ENCODE measurements at regions not wholly inside any gene's neighbourhood (a gene's known extent, or its start where the extent isn't known, plus 50 kb on each side); places are given as distances from the start of the nearest gene placed in this dataset.

- no peak for DNase-seq (ENCODE audit: low spot score)
- H3K4me3 Mint-ChIP-seq (ENCODE audit: unreplicated experiment) = no peak overlapping the region
- peaks cover 3% of the 10 kb centered on the region for H3K27me3 Mint-ChIP-seq (ENCODE audit: unreplicated experiment)
- H3K4me1 Mint-ChIP-seq (ENCODE audit: unreplicated experiment) = peaks cover 12% of the 10 kb centered on the region
- no peaks in the 10 kb centered on the region for H3K36me3 Mint-ChIP-seq (ENCODE audit: low read depth, unreplicated experiment)
- no peaks in the 10 kb centered on the region for H3K9me3 Mint-ChIP-seq (ENCODE audit: unreplicated experiment)
- no peak for TF ChIP-seq CTCF (IDR thresholded peaks at IDR 0.05; ENCODE audit: unreplicated experiment)
- no peak overlapping the region for H3K27ac Mint-ChIP-seq (ENCODE audit: unreplicated experiment)
Observed at GRCh38 chr6:40321616-40322015, 265.5 kb downstream of the LRFN2 start.

- no peaks in the 10 kb centered on the region for H3K9me3 Mint-ChIP-seq (ENCODE audit: unreplicated experiment)
- H3K27me3 Mint-ChIP-seq (ENCODE audit: unreplicated experiment) = peaks cover 3% of the 10 kb centered on the region
Observed at GRCh38 chr6:40320947-40321346, 266.2 kb downstream of the LRFN2 start.

GRCh38 chr6:40320441-40320840 is 266.7 kb downstream of the LRFN2 start:
- Mint-ChIP-seq H3K4me1 (ENCODE audit: unreplicated experiment) (peaks cover 12% of the 10 kb centered on the region), H3K4me3 (ENCODE audit: unreplicated experiment) (no peak overlapping the region), H3K27me3 (ENCODE audit: unreplicated experiment) (peaks cover 3% of the 10 kb centered on the region), H3K9me3 (ENCODE audit: unreplicated experiment) (no peaks in the 10 kb centered on the region), H3K27ac (ENCODE audit: unreplicated experiment) (no peak overlapping the region), H3K36me3 (ENCODE audit: low read depth, unreplicated experiment) (no peaks in the 10 kb centered on the region)
- DNase-seq (ENCODE audit: low spot score) = no peak
- no peak for TF ChIP-seq CTCF (IDR thresholded peaks at IDR 0.05; ENCODE audit: unreplicated experiment)

More at GRCh38 chr6:40320947-40321346, 266.2 kb downstream of the LRFN2 start:
- no peaks in the 10 kb centered on the region for H3K36me3 Mint-ChIP-seq (ENCODE audit: low read depth, unreplicated experiment)
- H3K27ac Mint-ChIP-seq (ENCODE audit: unreplicated experiment) = no peak overlapping the region
- DNase-seq (ENCODE audit: low spot score) = no peak
- peaks cover 12% of the 10 kb centered on the region for H3K4me1 Mint-ChIP-seq (ENCODE audit: unreplicated experiment)
- H3K4me3 Mint-ChIP-seq (ENCODE audit: unreplicated experiment) = no peak overlapping the region
- no peak for TF ChIP-seq CTCF (IDR thresholded peaks at IDR 0.05; ENCODE audit: unreplicated experiment)

GRCh38 chr6:40319124-40319523 is 268.0 kb downstream of the LRFN2 start:
- H3K36me3 Mint-ChIP-seq (ENCODE audit: low read depth, unreplicated experiment) = no peaks in the 10 kb centered on the region
- peaks cover 2% of the 10 kb centered on the region for H3K27me3 Mint-ChIP-seq (ENCODE audit: unreplicated experiment)
- no peak overlapping the region for H3K27ac Mint-ChIP-seq (ENCODE audit: unreplicated experiment)
- no peak for DNase-seq (ENCODE audit: low spot score)
- TF ChIP-seq CTCF (IDR thresholded peaks at IDR 0.05; ENCODE audit: unreplicated experiment) = no peak
- H3K4me3 Mint-ChIP-seq (ENCODE audit: unreplicated experiment) = no peak overlapping the region
- H3K9me3 Mint-ChIP-seq (ENCODE audit: unreplicated experiment) = no peaks in the 10 kb centered on the region
- H3K4me1 Mint-ChIP-seq (ENCODE audit: unreplicated experiment) = peaks cover 12% of the 10 kb centered on the region

GRCh38 chr6:40315060-40315459 is 272.1 kb downstream of the LRFN2 start:
- Mint-ChIP-seq H3K27ac (ENCODE audit: unreplicated experiment) (no peak overlapping the region), H3K4me3 (ENCODE audit: unreplicated experiment) (no peak overlapping the region), H3K4me1 (ENCODE audit: unreplicated experiment) (no peaks in the 10 kb centered on the region), H3K36me3 (ENCODE audit: low read depth, unreplicated experiment) (no peaks in the 10 kb centered on the region), H3K27me3 (ENCODE audit: unreplicated experiment) (peaks cover 2% of the 10 kb centered on the region), H3K9me3 (ENCODE audit: unreplicated experiment) (no peaks in the 10 kb centered on the region)
- TF ChIP-seq CTCF (IDR thresholded peaks at IDR 0.05; ENCODE audit: unreplicated experiment) = no peak
- no peak for DNase-seq (ENCODE audit: low spot score)
